ENCODE measurements at regions not wholly inside any gene's neighbourhood (a gene's known extent, or its start where the extent isn't known, plus 50 kb on each side); places are given as distances from the start of the nearest gene placed in this dataset.

DNA sequence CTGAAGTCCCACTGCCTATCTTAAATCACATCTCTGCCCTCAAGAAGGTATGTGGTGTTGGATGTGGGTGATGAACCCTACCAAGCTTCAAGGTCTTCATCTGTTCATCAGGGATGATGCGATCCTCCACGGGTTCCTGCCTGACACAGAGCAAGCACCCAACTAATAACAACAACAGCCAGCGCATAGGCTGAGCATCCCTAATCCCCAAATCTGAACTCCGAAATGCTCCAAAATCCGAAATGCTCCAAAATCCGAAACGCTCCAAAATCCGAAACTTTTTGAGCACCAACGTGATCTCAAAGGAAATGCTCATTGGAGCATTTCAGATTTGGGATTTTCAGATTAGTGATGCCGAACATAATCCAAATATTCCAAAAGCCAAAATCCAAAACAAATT lies 238.9 kb upstream of the SDK2 start:
- no peaks in the 10 kb centered on the region for H3K9me3 ChIP-seq
- no peak overlapping the region for H3K27ac ChIP-seq
- WGBS, 2 donors: 89 to 91% methylated on average over 10 of the region's 10 CpGs
- H3K36me3 ChIP-seq: no peaks in the 10 kb centered on the region
- ATAC-seq (no peak), DNase-seq (no peak)
- intact Hi-C loops (cut with DNase I): no loop called here
- H3K4me3 ChIP-seq: no peak overlapping the region
- peaks cover 0 to 38% (median 21%) of the 10 kb centered on the region in 7 donors for H3K27me3 ChIP-seq
- no peaks in the 10 kb centered on the region for H3K4me1 ChIP-seq
- TF ChIP-seq, protein P1, sequence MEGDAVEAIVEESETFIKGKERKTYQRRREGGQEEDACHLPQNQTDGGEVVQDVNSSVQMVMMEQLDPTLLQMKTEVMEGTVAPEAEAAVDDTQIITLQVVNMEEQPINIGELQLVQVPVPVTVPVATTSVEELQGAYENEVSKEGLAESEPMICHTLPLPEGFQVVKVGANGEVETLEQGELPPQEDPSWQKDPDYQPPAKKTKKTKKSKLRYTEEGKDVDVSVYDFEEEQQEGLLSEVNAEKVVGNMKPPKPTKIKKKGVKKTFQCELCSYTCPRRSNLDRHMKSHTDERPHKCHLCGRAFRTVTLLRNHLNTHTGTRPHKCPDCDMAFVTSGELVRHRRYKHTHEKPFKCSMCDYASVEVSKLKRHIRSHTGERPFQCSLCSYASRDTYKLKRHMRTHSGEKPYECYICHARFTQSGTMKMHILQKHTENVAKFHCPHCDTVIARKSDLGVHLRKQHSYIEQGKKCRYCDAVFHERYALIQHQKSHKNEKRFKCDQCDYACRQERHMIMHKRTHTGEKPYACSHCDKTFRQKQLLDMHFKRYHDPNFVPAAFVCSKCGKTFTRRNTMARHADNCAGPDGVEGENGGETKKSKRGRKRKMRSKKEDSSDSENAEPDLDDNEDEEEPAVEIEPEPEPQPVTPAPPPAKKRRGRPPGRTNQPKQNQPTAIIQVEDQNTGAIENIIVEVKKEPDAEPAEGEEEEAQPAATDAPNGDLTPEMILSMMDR (IDR thresholded peaks at IDR 0.05): no peak

DNA sequence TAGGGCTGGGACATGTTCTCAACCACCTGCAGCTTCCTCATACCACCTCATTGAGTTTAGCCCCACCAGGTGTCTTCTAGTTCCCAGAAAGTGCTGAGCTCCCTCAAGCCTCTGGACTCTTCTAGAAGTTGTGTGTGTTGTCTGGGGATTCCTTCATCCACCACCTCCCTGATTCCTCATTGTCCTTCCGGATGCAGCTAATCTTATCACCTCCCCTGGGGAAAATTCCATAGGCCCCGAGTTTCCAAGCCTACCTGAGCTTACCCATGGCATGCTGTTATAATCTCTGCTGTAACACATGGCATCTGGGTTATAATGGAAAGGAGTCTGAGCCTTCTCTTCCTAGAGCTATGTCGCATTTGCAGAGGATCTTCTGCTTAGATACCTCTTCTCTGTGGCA lies 243.5 kb upstream of the SDK2 start:
- TF ChIP-seq, protein P1 (IDR thresholded peaks at IDR 0.05): no peak
- ATAC-seq: no peak

DNA sequence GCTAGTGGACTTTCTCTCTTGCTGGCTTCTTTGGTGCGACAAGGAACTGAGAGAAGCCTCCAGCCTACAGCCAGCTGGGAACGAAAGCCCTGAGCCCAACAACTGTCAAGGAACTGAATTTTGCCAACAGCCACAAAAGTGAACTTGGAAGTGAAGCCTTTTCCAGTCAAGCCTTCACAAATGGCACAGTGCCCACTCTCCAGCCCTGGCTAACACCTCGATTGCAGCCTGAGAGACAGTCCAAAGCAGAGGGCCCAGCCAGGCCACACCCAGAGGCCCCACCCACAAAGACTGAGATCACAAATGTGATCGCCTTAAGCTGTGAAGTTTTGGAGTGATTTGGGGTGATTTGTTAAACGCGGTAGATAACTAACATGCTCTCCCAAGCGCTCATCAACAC lies 244.6 kb upstream of the SDK2 start:
- H3K36me3 ChIP-seq: no peaks in the 10 kb centered on the region
- peaks cover 0 to 10% (median 0%) of the 10 kb centered on the region in 11 donors for H3K9me3 ChIP-seq
- peaks cover 0 to 5% (median 0%) of the 10 kb centered on the region in 9 donors for H3K4me1 ChIP-seq
- H3K4me3 ChIP-seq: no peak overlapping the region
- DNase-seq: peak; percentile 8 to 25
- intact Hi-C loops (cut with DNase I): no loop called here
- 71 to 72% methylated on average over 7 of the region's 7 CpGs for WGBS, 2 donors
- peak in 3 of 8 donors; percentile 18 to 52 (median 26) for ATAC-seq
- TF ChIP-seq, protein P1 (IDR thresholded peaks at IDR 0.05): no peak
- H3K27ac ChIP-seq: no peak overlapping the region
- peaks cover 0 to 20% (median 10%) of the 10 kb centered on the region in 7 donors for H3K27me3 ChIP-seq

More for the DNA sequence above, 243.5 kb upstream of the SDK2 start:
- peaks cover 0 to 5% (median 0%) of the 10 kb centered on the region in 9 donors for H3K4me1 ChIP-seq
- peaks cover 0 to 20% (median 15%) of the 10 kb centered on the region in 7 donors for H3K27me3 ChIP-seq
- WGBS, 2 donors: 49 to 50% methylated on average over 3 of the region's 3 CpGs
- no peak for DNase-seq
- H3K27ac ChIP-seq: no peak overlapping the region
- no peak overlapping the region for H3K4me3 ChIP-seq
- H3K9me3 ChIP-seq: peaks cover 0 to 6% (median 0%) of the 10 kb centered on the region in 11 donors
- intact Hi-C loops (cut with DNase I): no loop called here
- no peaks in the 10 kb centered on the region for H3K36me3 ChIP-seq

- Histone ChIP-seq H3K4me3 (no peak overlapping the region), H3K9me3 (peaks cover 0 to 10% (median 0%) of the 10 kb centered on the region in 11 donors), H3K4me1 (peaks cover 0 to 5% (median 0%) of the 10 kb centered on the region in 9 donors), H3K36me3 (no peaks in the 10 kb centered on the region), H3K27me3 (peaks cover 0 to 18% (median 10%) of the 10 kb centered on the region in 7 donors), H3K27ac (no peak overlapping the region)
- ATAC-seq (no peak), DNase-seq (no peak)
- TF ChIP-seq, protein P1 (IDR thresholded peaks at IDR 0.05): no peak
- 87 to 91% methylated on average over 2 of the region's 2 CpGs for WGBS, 2 donors
- intact Hi-C loops (cut with DNase I): no loop called here
Measured at GRCh38 chr17:73889439-73889838, 245.2 kb upstream of the SDK2 start.
